HepG2 (cell line): ENCODE measurements at regions not wholly inside any gene's neighbourhood (a gene's known extent, or its start where the extent isn't known, plus 50 kb on each side); places are given as distances from the start of the nearest gene placed in this dataset.
"Not testable (repeated sequence)": the region's sequence is repeated elsewhere in the genome, so short reads cannot be mapped to it uniquely, and the experiment has no call there.

ENCODE experiments used
- ATAC-seq: fragments of 200-7000 bp; cut with Tn5 transposase; 3 replicates; pipeline ENCODE4 v1.9.1; 2020; ENCODE audit warnings: mild to moderate bottlenecking, moderate library complexity
- BruUV-seq: library from RNA; stranded (reverse); fragments of 400-500 nt; replicated peaks from 2 replicates; lab custom pipeline; 2021; lab: Mats Ljungman, UMichigan
- CTCF ChIA-PET: fragments of 300-600 bp; formaldehyde crosslinking; extraction: SDS; loops from one replicate; lab custom pipeline; 2021; ENCODE audit warnings: low total read pairs, inconsistent platforms, low intra/inter-chr PET ratio; lab: Yijun Ruan, JAX
- POLR2A ChIA-PET: fragments of 350-600 bp; sonication (Branson Sonifier 250); formaldehyde crosslinking; loops from one replicate; lab custom pipeline; 2020; ENCODE audit warnings: antibody characterized with exemption, inconsistent platforms; lab: Yijun Ruan, JAX
- DNase-seq: peaks from one replicate; pipeline ENCODE4 v3.0.0-alpha.2; 2015; ENCODE audit warnings: low spot score
- FAIRE-seq: peaks from 3 replicates; lab custom pipeline; 2011; peaks lifted over from hg19 to GRCh38; lab: Jason Lieb, UNC
- H2AFZ ChIP-seq: one replicate; pipeline ENCODE4 v1.6.1; 2011; ENCODE audit warnings: low read length, inconsistent platforms
- H3K27ac ChIP-seq: fragments of 300-600 bp; 3 replicates; pipeline ENCODE4 v1.8.0; 2011; ENCODE audit warnings: mixed run types, mild to moderate bottlenecking, mixed read lengths, low read length, inconsistent platforms; ENCODE audit not compliant: insufficient read depth; ENCODE audit errors: extremely low read length
- H3K27me3 ChIP-seq, 2 experiments: fragments of 200-600 bp in 1 of 2; 2 replicates in 1 of 2; 3 replicates in 1 of 2; pipeline versions ENCODE4 v1.6.0 to v1.8.0; 2011; ENCODE audit warnings: low read length in 2 of 2, mild to moderate bottlenecking in 2 of 2, moderate library complexity in 2 of 2, inconsistent platforms in 1 of 2; ENCODE audit not compliant: insufficient read depth in 2 of 2, control insufficient read depth in 1 of 2
- H3K36me3 ChIP-seq, 2 experiments: fragments of 200-600 bp in 1 of 2; replicated peaks in 1 of 2; 2 replicates in 1 of 2; 3 replicates in 1 of 2; pipeline versions ENCODE4 v1.5.1 to v1.8.0; 2011; ENCODE audit warnings: low read length in 2 of 2, inconsistent platforms in 1 of 2; ENCODE audit not compliant: insufficient read depth in 2 of 2, control insufficient read depth in 1 of 2
- H3K4me1 ChIP-seq: 2 replicates; pipeline ENCODE4 v1.5.1; 2012; ENCODE audit warnings: low read length, inconsistent platforms; ENCODE audit not compliant: insufficient read depth
- H3K4me2 ChIP-seq: 2 replicates; pipeline ENCODE4 v1.6.0; 2011; ENCODE audit warnings: low read depth, low read length, inconsistent platforms
- H3K4me3 ChIP-seq, 3 experiments: fragments of 200-600 bp in 1 of 3; sonication (generic), shearing (Covaris generic) in 1 of 3; replicated peaks in 1 of 3; 2 replicates each; pipeline ENCODE4 v1.5.1; 2011 to 2016; ENCODE audit warnings: low read length in 3 of 3, inconsistent platforms in 2 of 3, low read depth in 2 of 3, mild to moderate bottlenecking in 2 of 3, control low read depth in 1 of 3, mixed read lengths in 1 of 3; ENCODE audit not compliant: insufficient read depth in 1 of 3
- H3K79me2 ChIP-seq: one replicate; pipeline ENCODE4 v1.6.1; 2011; ENCODE audit warnings: low read length, inconsistent platforms; ENCODE audit not compliant: insufficient read depth
- H3K9ac ChIP-seq: 2 replicates; pipeline ENCODE4 v1.6.0; 2011; ENCODE audit warnings: mild to moderate bottlenecking, low read depth, low read length, inconsistent platforms; ENCODE audit not compliant: insufficient read depth
- H3K9me3 ChIP-seq: 2 replicates; pipeline ENCODE4 v1.5.1; 2012; ENCODE audit warnings: mild to moderate bottlenecking, low read length
- H4K20me1 ChIP-seq: 2 replicates; pipeline ENCODE4 v1.6.0; 2011; ENCODE audit warnings: inconsistent platforms, mild to moderate bottlenecking, low read length, moderate library complexity; ENCODE audit not compliant: insufficient read depth
- KLF6 ChIP-seq: IDR thresholded peaks from 2 replicates; pipeline ENCODE4 v1.8.0; 2016; ENCODE audit warnings: missing biosample characterization, missing genetic modification reagents
- MAFF ChIP-seq: IDR thresholded peaks from 2 replicates; pipeline ENCODE4 v1.6.1; 2011; ENCODE audit warnings: low read depth, low read length, improper control_type of control experiment
- ZIK1 ChIP-seq: sonication (generic); formaldehyde crosslinking; IDR thresholded peaks from 2 replicates; pipeline ENCODE4 v1.5.0; 2020; ENCODE audit warnings: mild to moderate bottlenecking, low read depth, missing genetic modification reagents, borderline replicate concordance
- ZNF337 ChIP-seq: sonication (generic); formaldehyde crosslinking; IDR thresholded peaks from 2 replicates; pipeline ENCODE4 v1.5.1; 2020; ENCODE audit warnings: missing genetic modification reagents, low read depth, mild to moderate bottlenecking, borderline replicate concordance
- ZNF687 ChIP-seq: sonication (generic); formaldehyde crosslinking; IDR thresholded peaks from 2 replicates; pipeline ENCODE4 v1.5.1; 2020; ENCODE audit warnings: mild to moderate bottlenecking, missing genetic modification reagents, moderate library complexity
- ZNF772 ChIP-seq: sonication (generic); formaldehyde crosslinking; IDR thresholded peaks from 2 replicates; pipeline ENCODE4 v1.5.0; 2020; ENCODE audit warnings: mild to moderate bottlenecking, missing genetic modification reagents
- ZNF773 ChIP-seq: sonication (generic); formaldehyde crosslinking; IDR thresholded peaks from 2 replicates; pipeline ENCODE4 v1.4.0; 2020; ENCODE audit warnings: missing genetic modification reagents, borderline replicate concordance
- ZNF792 ChIP-seq: IDR thresholded peaks from 2 replicates; pipeline ENCODE4 v1.6.1; 2016
- WGBS: methylation state at CpG from one replicate; pipeline ENCODE4 v1.1.6; 2017; ENCODE audit warnings: low lambda C conversion rate; 5-methylcytosine and 5-hydroxymethylcytosine counted together
- in situ Hi-C: cut with HindIII; loops from 2 replicates; pipeline ENCODE4 v1.10.0; 2017; ENCODE audit warnings: low pct_unique_long_range_greater_than_20kb; ENCODE audit not compliant: extremely low pct_ligation_motif_present
- intact Hi-C: fragments of 100-400 bp; cut with micrococcal nuclease; formaldehyde crosslinking; loops from one replicate; pipeline ENCODE4 v1.10.0; 2022; ENCODE audit not compliant: unreplicated experiment
- TF ChIP-seq, protein P1 (sequence below): sonication (generic); formaldehyde crosslinking; IDR thresholded peaks from 2 replicates; pipeline ENCODE4 v1.8.1; 2023; ENCODE audit warnings: mild to moderate bottlenecking, missing genetic modification reagents
- TF ChIP-seq, protein P2 (sequence below): sonication (generic); formaldehyde crosslinking; IDR thresholded peaks from 2 replicates; pipeline ENCODE4 v1.8.0; 2022; ENCODE audit warnings: mild to moderate bottlenecking, missing genetic modification reagents, borderline replicate concordance

DNA sequence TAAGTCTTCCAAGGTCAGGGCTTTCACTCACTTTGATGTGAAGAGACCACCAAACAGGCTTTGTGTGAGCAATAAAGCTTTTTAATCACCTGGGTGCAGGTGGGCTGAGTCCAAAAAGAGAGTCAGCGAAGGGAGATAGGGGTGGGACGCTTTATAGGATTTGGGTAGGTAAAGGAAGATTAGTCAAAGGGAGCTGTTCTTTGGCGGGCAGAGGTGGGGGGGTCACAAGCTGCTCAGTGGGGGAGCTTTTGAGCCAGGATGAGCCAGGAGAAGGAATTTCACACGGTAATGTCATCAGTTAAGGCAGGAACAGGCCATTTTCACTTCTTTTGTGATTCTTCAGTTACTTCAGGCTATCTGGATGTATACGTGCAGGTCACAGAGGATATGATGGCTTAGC, 553.8 kb downstream of the ADGRL2 start:
- H3K27me3 ChIP-seq, H3K4me3 ChIP-seq, BruUV-seq, H2AFZ ChIP-seq, ATAC-seq, H3K79me2 ChIP-seq, H3K9ac ChIP-seq, DNase-seq, FAIRE-seq, H3K36me3 ChIP-seq, intact Hi-C loops, CTCF ChIA-PET, H4K20me1 ChIP-seq, H3K4me2 ChIP-seq, in situ Hi-C loops, H3K4me1 ChIP-seq, H3K27ac ChIP-seq, POLR2A ChIA-PET: not testable (repeated sequence)
- 13% methylated on average over 5 of the region's 5 CpGs for WGBS
- H3K9me3 ChIP-seq, result peaks cover 62% of the 10 kb centered on the region

DNA sequence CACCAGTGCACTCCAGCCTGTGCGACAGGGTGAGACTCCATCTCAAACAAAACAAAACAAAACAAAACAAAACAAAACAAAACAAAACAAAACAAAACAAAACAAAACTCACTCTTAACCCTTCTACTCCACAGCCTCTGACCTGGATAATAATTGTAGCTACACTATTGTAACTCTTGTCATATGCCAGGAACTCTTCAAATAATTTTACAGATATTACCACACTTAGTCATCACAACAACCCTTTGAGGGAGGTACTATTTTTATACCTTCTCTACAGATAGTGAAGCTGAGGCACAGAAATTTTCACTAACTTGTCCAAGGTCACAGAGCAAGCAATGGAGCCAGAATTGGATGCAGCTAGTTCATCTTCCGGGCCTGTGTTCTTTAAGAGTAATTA, 547.8 kb downstream of the ADGRL2 start:
- H3K27me3 ChIP-seq, result no peaks in the 10 kb centered on the region
- FAIRE-seq (no peak), ATAC-seq (no peak), DNase-seq (no peak)
- no peak overlapping the region for H3K27ac ChIP-seq
- H3K4me1 ChIP-seq, result no peaks in the 10 kb centered on the region
- WGBS, result 73% methylated on average over 2 of the region's 2 CpGs
- no peak overlapping the region for H3K4me3 ChIP-seq
- no peak overlapping the region for H3K4me2 ChIP-seq
- intact Hi-C loops (no loop called here), in situ Hi-C loops (no loop called here)
- H3K9ac ChIP-seq, result no peak overlapping the region
- CTCF ChIA-PET, result no interaction called here
- no peak overlapping the region for H2AFZ ChIP-seq
- no peaks in the 10 kb centered on the region for H3K36me3 ChIP-seq
- no peaks in the 10 kb centered on the region for H4K20me1 ChIP-seq
- POLR2A ChIA-PET, result no interaction called here
- BruUV-seq, result no TSS peak
- no peaks in the 10 kb centered on the region for H3K79me2 ChIP-seq
- peaks cover 73% of the 10 kb centered on the region for H3K9me3 ChIP-seq
- TF ChIP-seq, protein P1, sequence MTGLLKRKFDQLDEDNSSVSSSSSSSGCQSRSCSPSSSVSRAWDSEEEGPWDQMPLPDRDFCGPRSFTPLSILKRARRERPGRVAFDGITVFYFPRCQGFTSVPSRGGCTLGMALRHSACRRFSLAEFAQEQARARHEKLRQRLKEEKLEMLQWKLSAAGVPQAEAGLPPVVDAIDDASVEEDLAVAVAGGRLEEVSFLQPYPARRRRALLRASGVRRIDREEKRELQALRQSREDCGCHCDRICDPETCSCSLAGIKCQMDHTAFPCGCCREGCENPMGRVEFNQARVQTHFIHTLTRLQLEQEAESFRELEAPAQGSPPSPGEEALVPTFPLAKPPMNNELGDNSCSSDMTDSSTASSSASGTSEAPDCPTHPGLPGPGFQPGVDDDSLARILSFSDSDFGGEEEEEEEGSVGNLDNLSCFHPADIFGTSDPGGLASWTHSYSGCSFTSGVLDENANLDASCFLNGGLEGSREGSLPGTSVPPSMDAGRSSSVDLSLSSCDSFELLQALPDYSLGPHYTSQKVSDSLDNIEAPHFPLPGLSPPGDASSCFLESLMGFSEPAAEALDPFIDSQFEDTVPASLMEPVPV (CRISPR knock-in tag), result no peak
- no peak for TF ChIP-seq ZNF792
- no peak for TF ChIP-seq MAFF
- no peak for TF ChIP-seq ZNF337 (CRISPR knock-in tag)
- TF ChIP-seq ZNF687 (CRISPR knock-in tag), result no peak
- TF ChIP-seq ZNF773 (CRISPR knock-in tag), result no peak
- TF ChIP-seq, protein P2, sequence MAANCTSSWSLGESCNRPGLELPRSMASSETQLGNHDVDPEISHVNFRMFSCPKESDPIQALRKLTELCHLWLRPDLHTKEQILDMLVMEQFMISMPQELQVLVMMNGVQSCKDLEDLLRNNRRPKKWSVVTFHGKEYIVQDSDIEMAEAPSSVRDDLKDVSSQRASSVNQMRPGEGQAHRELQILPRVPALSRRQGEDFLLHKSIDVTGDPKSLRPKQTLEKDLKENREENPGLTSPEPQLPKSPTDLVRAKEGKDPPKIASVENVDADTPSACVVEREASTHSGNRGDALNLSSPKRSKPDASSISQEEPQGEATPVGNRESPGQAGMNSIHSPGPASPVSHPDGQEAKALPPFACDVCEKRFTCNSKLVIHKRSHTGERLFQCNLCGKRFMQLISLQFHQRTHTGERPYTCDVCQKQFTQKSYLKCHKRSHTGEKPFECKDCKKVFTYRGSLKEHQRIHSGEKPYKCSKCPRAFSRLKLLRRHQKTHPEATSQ (CRISPR knock-in tag), result no peak
- TF ChIP-seq ZIK1 (CRISPR knock-in tag), result no peak
- no peak for TF ChIP-seq KLF6 (CRISPR knock-in tag)
- TF ChIP-seq ZNF772 (CRISPR knock-in tag), result no peak
